ENCODE measurements at regions not wholly inside any gene's neighbourhood (a gene's known extent, or its start where the extent isn't known, plus 50 kb on each side); places are given as distances from the start of the nearest gene placed in this dataset.
"Not testable (repeated sequence)": the region's sequence is repeated elsewhere in the genome, so short reads cannot be mapped to it uniquely, and the experiment has no call there.

GRCh38 chr2:215644233-215644897, 208.5 kb upstream of the FN1 start:
- no peak for DNase-seq

GRCh38 chr2:215638687-215639086, 202.8 kb upstream of the FN1 start:
- DNase-seq, result no peak

GRCh38 chr2:215637651-215638050, 201.8 kb upstream of the FN1 start:
- no peak for DNase-seq

- no peak for DNase-seq
Measured at GRCh38 chr2:215636816-215637215, 200.9 kb upstream of the FN1 start.

GRCh38 chr2:215635788-215636139, 199.9 kb upstream of the FN1 start:
- DNase-seq, result no peak

- no peak for DNase-seq
Measured at GRCh38 chr2:215635071-215635787, 199.4 kb upstream of the FN1 start.

- no peak for DNase-seq
Measured at GRCh38 chr2:215633360-215633759, 197.5 kb upstream of the FN1 start.

GRCh38 chr2:215631696-215632095, 195.8 kb upstream of the FN1 start:
- no peak for DNase-seq

GRCh38 chr2:215630796-215631195, 194.9 kb upstream of the FN1 start:
- DNase-seq, result not testable (repeated sequence)

GRCh38 chr2:215627771-215628170, 191.9 kb upstream of the FN1 start:
- DNase-seq, result no peak

- no peak for DNase-seq
Measured at GRCh38 chr2:215626812-215627281, 191.0 kb upstream of the FN1 start.

GRCh38 chr2:215626063-215626462, 190.2 kb upstream of the FN1 start:
- DNase-seq, result no peak

- DNase-seq, result no peak
Measured at GRCh38 chr2:215625207-215625606, 189.3 kb upstream of the FN1 start.

GRCh38 chr2:215624423-215624829, 188.6 kb upstream of the FN1 start:
- no peak for DNase-seq

GRCh38 chr2:215622837-215623236, 187.0 kb upstream of the FN1 start:
- DNase-seq, result no peak

GRCh38 chr2:215621381-215621780, 185.5 kb upstream of the FN1 start:
- DNase-seq, result no peak

GRCh38 chr2:215620528-215620927, 184.7 kb upstream of the FN1 start:
- DNase-seq, result no peak

GRCh38 chr2:215619989-215620388, 184.1 kb upstream of the FN1 start:
- peak; percentile 60 to 85 for DNase-seq

- DNase-seq, result peak; percentile 65 to 73
Measured at GRCh38 chr2:215619022-215619958, 183.4 kb upstream of the FN1 start.

- DNase-seq, result no peak
Measured at GRCh38 chr2:215618145-215618544, 182.3 kb upstream of the FN1 start.

- DNase-seq, result no peak
Measured at GRCh38 chr2:215617060-215617824, 181.4 kb upstream of the FN1 start.

- no peak for DNase-seq
Measured at GRCh38 chr2:215615803-215616174, 179.9 kb upstream of the FN1 start.

Data from SHP77 (cell line).